ENCODE measurements at regions not wholly inside any gene's neighbourhood (a gene's known extent, or its start where the extent isn't known, plus 50 kb on each side); places are given as distances from the start of the nearest gene placed in this dataset.

DNA sequence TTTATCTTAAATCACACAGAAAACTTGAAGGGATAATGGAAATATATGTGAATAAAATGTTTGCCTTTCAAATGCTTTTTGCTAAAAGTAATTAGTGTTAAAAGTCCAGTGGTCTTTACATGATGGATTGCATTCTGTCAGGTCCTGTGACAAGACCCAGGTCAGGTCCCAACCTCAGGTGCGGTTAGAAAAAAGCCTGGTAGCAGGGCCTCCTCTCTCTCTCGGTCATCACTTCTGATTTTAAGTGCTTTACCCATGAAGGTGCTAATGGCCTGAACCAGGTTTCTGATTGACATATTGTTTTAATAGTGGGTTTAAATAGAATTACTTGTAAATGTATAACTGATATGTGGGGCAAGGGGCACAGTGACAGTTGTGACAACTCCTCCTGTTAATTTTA is 736.3 kb downstream of the POM121L12 start:
- Mint-ChIP-seq H3K27me3 (ENCODE audit: low read depth) (no peaks in the 10 kb centered on the region; the same call in 1 of the 2 replicates), H3K4me1 (no peaks in the 10 kb centered on the region), H3K27ac (no peak overlapping the region), H3K36me3 (no peaks in the 10 kb centered on the region; the same call in 1 of the 2 replicates), H3K4me3 (no peak overlapping the region), H3K9me3 (peaks cover 17% of the 10 kb centered on the region)
- no peak for TF ChIP-seq NFATC4 (CRISPR knock-in tag; IDR thresholded peaks at IDR 0.05)
- TF ChIP-seq TCF7 (CRISPR knock-in tag; IDR thresholded peaks at IDR 0.05; ENCODE audit: low read depth): no peak
- no peak for TF ChIP-seq IRF2 (CRISPR knock-in tag; IDR thresholded peaks at IDR 0.05; ENCODE audit: borderline replicate concordance, low read depth)
- no peak for TF ChIP-seq ATF1 (CRISPR knock-in tag; IDR thresholded peaks at IDR 0.05)
- TF ChIP-seq TEAD4 (CRISPR knock-in tag; IDR thresholded peaks at IDR 0.05): no peak
- TF ChIP-seq KAT7 (CRISPR knock-in tag; IDR thresholded peaks at IDR 0.05; ENCODE audit: borderline replicate concordance): no peak
- no peak for TF ChIP-seq CREM (CRISPR knock-in tag; IDR thresholded peaks at IDR 0.05)
- TF ChIP-seq GABPB1 (CRISPR knock-in tag; IDR thresholded peaks at IDR 0.05): no peak
- TF ChIP-seq, protein P1, sequence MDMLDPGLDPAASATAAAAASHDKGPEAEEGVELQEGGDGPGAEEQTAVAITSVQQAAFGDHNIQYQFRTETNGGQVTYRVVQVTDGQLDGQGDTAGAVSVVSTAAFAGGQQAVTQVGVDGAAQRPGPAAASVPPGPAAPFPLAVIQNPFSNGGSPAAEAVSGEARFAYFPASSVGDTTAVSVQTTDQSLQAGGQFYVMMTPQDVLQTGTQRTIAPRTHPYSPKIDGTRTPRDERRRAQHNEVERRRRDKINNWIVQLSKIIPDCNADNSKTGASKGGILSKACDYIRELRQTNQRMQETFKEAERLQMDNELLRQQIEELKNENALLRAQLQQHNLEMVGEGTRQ (CRISPR knock-in tag; IDR thresholded peaks at IDR 0.05): no peak
- TF ChIP-seq, protein P2, sequence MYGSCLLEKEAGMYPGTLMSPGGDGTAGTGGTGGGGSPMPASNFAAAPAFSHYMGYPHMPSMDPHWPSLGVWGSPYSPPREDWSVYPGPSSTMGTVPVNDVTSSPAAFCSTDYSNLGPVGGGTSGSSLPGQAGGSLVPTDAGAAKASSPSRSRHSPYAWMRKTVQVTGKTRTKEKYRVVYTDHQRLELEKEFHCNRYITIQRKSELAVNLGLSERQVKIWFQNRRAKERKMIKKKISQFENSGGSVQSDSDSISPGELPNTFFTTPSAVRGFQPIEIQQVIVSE (CRISPR knock-in tag; IDR thresholded peaks at IDR 0.05; ENCODE audit: borderline replicate concordance): no peak
- no peak for TF ChIP-seq FOXK1 (CRISPR knock-in tag; IDR thresholded peaks at IDR 0.05)
- TF ChIP-seq ZNF232 (CRISPR knock-in tag; IDR thresholded peaks at IDR 0.05): no peak
- no peak for TF ChIP-seq TP53 (CRISPR knock-in tag; IDR thresholded peaks at IDR 0.05)
- no peak for TF ChIP-seq TEAD1 (CRISPR knock-in tag; IDR thresholded peaks at IDR 0.05)
- ChIA-PET POLR2A (no interaction called here), CTCF (no interaction called here)
- ATAC-seq (no peak), DNase-seq (ENCODE audit: low spot score) (no peak)

DNA sequence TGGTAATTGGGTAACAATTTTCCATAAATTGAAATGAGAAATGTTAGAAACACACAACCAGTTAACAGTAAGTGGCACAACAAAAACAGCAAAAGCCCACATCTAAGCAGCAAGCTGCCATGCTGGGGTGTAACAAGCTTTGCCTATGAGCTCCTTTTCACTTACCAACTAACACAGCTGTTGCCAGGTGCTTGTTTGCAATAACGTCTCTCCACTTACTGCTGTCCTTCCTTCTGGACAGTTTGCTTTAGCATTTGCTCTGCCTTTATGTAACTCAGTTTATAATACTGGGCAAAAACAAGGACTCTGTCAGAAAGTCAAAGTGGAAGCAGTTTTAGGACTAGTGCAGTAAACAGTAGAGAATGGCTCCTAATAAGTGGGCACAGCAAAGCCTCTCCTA is 740.9 kb downstream of the POM121L12 start:
- no peak for DNase-seq (ENCODE audit: low spot score)
- H3K27ac Mint-ChIP-seq: no peak overlapping the region
- ChIA-PET CTCF (no interaction called here), POLR2A (no interaction called here)
- H3K36me3 Mint-ChIP-seq: no peaks in the 10 kb centered on the region
- no peaks in the 10 kb centered on the region for H3K9me3 Mint-ChIP-seq
- no peaks in the 10 kb centered on the region; the same call in 1 of the 2 replicates for H3K27me3 Mint-ChIP-seq (ENCODE audit: low read depth)
- H3K4me1 Mint-ChIP-seq: no peaks in the 10 kb centered on the region
- no peak overlapping the region for H3K4me3 Mint-ChIP-seq
- ATAC-seq: no peak
- TF ChIP-seq ZNF138 (CRISPR knock-in tag; conservative IDR thresholded peaks at IDR 0.05) (no peak), ATF1 (CRISPR knock-in tag; IDR thresholded peaks at IDR 0.05) (no peak), ARID4B (CRISPR knock-in tag; IDR thresholded peaks at IDR 0.05; ENCODE audit: borderline replicate concordance) (no peak), ATF6 (CRISPR knock-in tag; IDR thresholded peaks at IDR 0.05) (no peak), ATF3 (CRISPR knock-in tag; conservative IDR thresholded peaks at IDR 0.05) (no peak), SOX15 (CRISPR knock-in tag; IDR thresholded peaks at IDR 0.05) (no peak), ESRRA (CRISPR knock-in tag; IDR thresholded peaks at IDR 0.05; ENCODE audit: borderline replicate concordance) (no peak), SMAD4 (CRISPR knock-in tag; IDR thresholded peaks at IDR 0.05) (no peak)
- TF ChIP-seq, protein P3, sequence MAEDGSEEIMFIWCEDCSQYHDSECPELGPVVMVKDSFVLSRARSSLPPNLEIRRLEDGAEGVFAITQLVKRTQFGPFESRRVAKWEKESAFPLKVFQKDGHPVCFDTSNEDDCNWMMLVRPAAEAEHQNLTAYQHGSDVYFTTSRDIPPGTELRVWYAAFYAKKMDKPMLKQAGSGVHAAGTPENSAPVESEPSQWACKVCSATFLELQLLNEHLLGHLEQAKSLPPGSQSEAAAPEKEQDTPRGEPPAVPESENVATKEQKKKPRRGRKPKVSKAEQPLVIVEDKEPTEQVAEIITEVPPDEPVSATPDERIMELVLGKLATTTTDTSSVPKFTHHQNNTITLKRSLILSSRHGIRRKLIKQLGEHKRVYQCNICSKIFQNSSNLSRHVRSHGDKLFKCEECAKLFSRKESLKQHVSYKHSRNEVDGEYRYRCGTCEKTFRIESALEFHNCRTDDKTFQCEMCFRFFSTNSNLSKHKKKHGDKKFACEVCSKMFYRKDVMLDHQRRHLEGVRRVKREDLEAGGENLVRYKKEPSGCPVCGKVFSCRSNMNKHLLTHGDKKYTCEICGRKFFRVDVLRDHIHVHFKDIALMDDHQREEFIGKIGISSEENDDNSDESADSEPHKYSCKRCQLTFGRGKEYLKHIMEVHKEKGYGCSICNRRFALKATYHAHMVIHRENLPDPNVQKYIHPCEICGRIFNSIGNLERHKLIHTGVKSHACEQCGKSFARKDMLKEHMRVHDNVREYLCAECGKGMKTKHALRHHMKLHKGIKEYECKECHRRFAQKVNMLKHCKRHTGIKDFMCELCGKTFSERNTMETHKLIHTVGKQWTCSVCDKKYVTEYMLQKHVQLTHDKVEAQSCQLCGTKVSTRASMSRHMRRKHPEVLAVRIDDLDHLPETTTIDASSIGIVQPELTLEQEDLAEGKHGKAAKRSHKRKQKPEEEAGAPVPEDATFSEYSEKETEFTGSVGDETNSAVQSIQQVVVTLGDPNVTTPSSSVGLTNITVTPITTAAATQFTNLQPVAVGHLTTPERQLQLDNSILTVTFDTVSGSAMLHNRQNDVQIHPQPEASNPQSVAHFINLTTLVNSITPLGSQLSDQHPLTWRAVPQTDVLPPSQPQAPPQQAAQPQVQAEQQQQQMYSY (CRISPR knock-in tag; IDR thresholded peaks at IDR 0.05): no peak
- TF ChIP-seq, protein P4, sequence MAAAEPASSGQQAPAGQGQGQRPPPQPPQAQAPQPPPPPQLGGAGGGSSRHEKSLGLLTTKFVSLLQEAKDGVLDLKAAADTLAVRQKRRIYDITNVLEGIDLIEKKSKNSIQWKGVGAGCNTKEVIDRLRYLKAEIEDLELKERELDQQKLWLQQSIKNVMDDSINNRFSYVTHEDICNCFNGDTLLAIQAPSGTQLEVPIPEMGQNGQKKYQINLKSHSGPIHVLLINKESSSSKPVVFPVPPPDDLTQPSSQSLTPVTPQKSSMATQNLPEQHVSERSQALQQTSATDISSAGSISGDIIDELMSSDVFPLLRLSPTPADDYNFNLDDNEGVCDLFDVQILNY (CRISPR knock-in tag; IDR thresholded peaks at IDR 0.05): no peak

All from WTC11 (cell line).